PC-3 (cell line): ENCODE measurements at regions not wholly inside any gene's neighbourhood (a gene's known extent, or its start where the extent isn't known, plus 50 kb on each side); places are given as distances from the start of the nearest gene placed in this dataset.

Experiments used
- CTCF ChIP-seq: fragments of 300-600 bp; sonication (generic); conservative IDR thresholded peaks from 2 replicates; pipeline ENCODE4 v1.5.1; 2017; ENCODE audit warnings: antibody characterized with exemption, low read depth, mild to moderate bottlenecking, low read length
- EZH2 ChIP-seq: fragments of 300-600 bp; sonication (generic); IDR thresholded peaks from one replicate; pipeline ENCODE4 v1.6.1; 2017; ENCODE audit warnings: antibody characterized with exemption, mild to moderate bottlenecking, low read length; ENCODE audit not compliant: unreplicated experiment

DNA sequence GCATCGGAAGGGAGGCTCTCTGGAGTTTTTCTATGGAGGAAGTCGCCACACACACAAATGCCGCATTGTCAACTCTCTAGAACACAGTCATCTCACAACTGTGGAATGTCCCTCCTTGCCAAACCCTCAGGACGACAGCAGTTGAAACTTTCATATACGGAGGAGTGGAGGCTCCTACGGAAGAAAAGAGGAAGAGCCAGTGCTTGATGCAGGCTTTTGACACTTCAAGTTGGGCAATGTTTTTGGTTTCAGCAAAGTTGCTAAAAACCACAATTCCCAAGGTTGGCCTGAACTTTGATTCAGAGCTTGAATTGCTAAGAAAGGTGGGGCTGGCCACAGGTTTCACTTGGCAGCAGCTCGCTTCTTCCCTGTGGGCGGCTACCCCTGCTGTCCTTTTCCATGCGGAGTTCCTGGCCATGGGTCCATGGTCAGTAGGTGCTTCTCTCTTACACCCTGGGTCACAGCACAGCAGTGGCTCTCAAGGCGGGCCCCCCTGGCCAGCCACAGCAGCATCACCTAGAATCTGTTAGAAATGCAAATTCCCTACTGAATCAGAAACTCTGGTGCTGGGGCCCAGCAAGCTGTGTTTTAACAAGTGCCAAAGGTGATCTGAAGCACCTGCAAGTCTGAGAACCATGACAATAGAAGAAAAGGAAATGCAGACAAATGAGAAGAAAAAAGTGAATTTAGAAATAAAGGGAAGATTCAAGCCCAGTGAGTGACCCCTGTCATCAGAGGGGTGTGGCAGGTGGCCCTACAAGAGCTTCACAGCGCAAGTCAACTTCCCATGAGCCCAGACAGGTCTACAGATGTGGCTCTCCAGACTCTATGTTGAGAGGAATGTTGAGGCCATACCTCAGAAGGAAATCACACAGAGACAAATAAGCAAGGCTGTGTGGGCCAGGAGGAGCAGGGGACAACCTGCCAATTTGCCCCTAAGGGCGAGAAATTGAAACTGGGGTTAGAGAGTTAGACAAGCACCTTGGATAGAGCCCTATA is 856.4 kb downstream of the RNF144A start:
- no peak for TF ChIP-seq CTCF
- TF ChIP-seq EZH2, result no peak
